ENCODE measurements at regions not wholly inside any gene's neighbourhood (a gene's known extent, or its start where the extent isn't known, plus 50 kb on each side); places are given as distances from the start of the nearest gene placed in this dataset.

- Mint-ChIP-seq H3K9me3 (no peaks in the 10 kb centered on the region), H3K36me3 (ENCODE audit: low read depth) (no peaks in the 10 kb centered on the region), H3K27ac (no peak overlapping the region), H3K4me1 (no peaks in the 10 kb centered on the region), H3K4me3 (no peak overlapping the region), H3K27me3 (no peaks in the 10 kb centered on the region)
- DNase-seq: no peak
- intact Hi-C loops (cut with micrococcal nuclease): no loop called here
Observed at GRCh38 chr12:30439201-30439600, 256.5 kb downstream of the IPO8 start.

- no peak overlapping the region for H3K27ac Mint-ChIP-seq
- H3K9me3 Mint-ChIP-seq: no peaks in the 10 kb centered on the region
- H3K36me3 Mint-ChIP-seq (ENCODE audit: low read depth): no peaks in the 10 kb centered on the region
- intact Hi-C loops (cut with micrococcal nuclease): no loop called here
- H3K27me3 Mint-ChIP-seq: no peaks in the 10 kb centered on the region
- DNase-seq: no peak
- no peak overlapping the region for H3K4me3 Mint-ChIP-seq
- no peaks in the 10 kb centered on the region for H3K4me1 Mint-ChIP-seq
Observed at GRCh38 chr12:30438601-30439041, 257.0 kb downstream of the IPO8 start.

- no peak for DNase-seq
- intact Hi-C loops (cut with micrococcal nuclease): no loop called here
- Mint-ChIP-seq H3K4me1 (no peaks in the 10 kb centered on the region), H3K4me3 (no peak overlapping the region), H3K9me3 (no peaks in the 10 kb centered on the region), H3K27ac (no peak overlapping the region), H3K27me3 (no peaks in the 10 kb centered on the region), H3K36me3 (ENCODE audit: low read depth) (no peaks in the 10 kb centered on the region)
Observed at GRCh38 chr12:30437616-30438015, 258.1 kb downstream of the IPO8 start.

- intact Hi-C loops (cut with micrococcal nuclease): no loop called here
- Mint-ChIP-seq H3K27ac (no peak overlapping the region), H3K9me3 (no peaks in the 10 kb centered on the region), H3K27me3 (no peaks in the 10 kb centered on the region), H3K4me3 (no peak overlapping the region), H3K36me3 (ENCODE audit: low read depth) (no peaks in the 10 kb centered on the region), H3K4me1 (no peaks in the 10 kb centered on the region)
- no peak for DNase-seq
Observed at GRCh38 chr12:30437044-30437443, 258.6 kb downstream of the IPO8 start.

GRCh38 chr12:30428098-30428497 lies 267.6 kb downstream of the IPO8 start:
- H3K4me3 Mint-ChIP-seq: no peak overlapping the region
- no peaks in the 10 kb centered on the region for H3K9me3 Mint-ChIP-seq
- no peaks in the 10 kb centered on the region for H3K27me3 Mint-ChIP-seq
- no peak overlapping the region for H3K27ac Mint-ChIP-seq
- DNase-seq: no peak
- H3K4me1 Mint-ChIP-seq: no peaks in the 10 kb centered on the region
- no peaks in the 10 kb centered on the region for H3K36me3 Mint-ChIP-seq (ENCODE audit: low read depth)
- intact Hi-C loops (cut with micrococcal nuclease): no loop called here

- H3K36me3 Mint-ChIP-seq (ENCODE audit: low read depth): no peaks in the 10 kb centered on the region
- H3K27ac Mint-ChIP-seq: no peak overlapping the region
- H3K9me3 Mint-ChIP-seq: no peaks in the 10 kb centered on the region
- no peak overlapping the region for H3K4me3 Mint-ChIP-seq
- no peaks in the 10 kb centered on the region for H3K4me1 Mint-ChIP-seq
- H3K27me3 Mint-ChIP-seq: no peaks in the 10 kb centered on the region
- intact Hi-C loops (cut with micrococcal nuclease): no loop called here
- no peak for DNase-seq
Observed at GRCh38 chr12:30427555-30427954, 268.1 kb downstream of the IPO8 start.

GRCh38 chr12:30425445-30425844 lies 270.2 kb downstream of the IPO8 start:
- no peaks in the 10 kb centered on the region for H3K4me1 Mint-ChIP-seq
- H3K27ac Mint-ChIP-seq: no peak overlapping the region
- H3K4me3 Mint-ChIP-seq: no peak overlapping the region
- no peak for DNase-seq
- intact Hi-C loops (cut with micrococcal nuclease): no loop called here
- H3K36me3 Mint-ChIP-seq (ENCODE audit: low read depth): no peaks in the 10 kb centered on the region
- no peaks in the 10 kb centered on the region for H3K27me3 Mint-ChIP-seq
- H3K9me3 Mint-ChIP-seq: no peaks in the 10 kb centered on the region

- Mint-ChIP-seq H3K27ac (no peak overlapping the region), H3K27me3 (no peaks in the 10 kb centered on the region), H3K4me3 (no peak overlapping the region), H3K9me3 (no peaks in the 10 kb centered on the region), H3K36me3 (ENCODE audit: low read depth) (no peaks in the 10 kb centered on the region), H3K4me1 (no peaks in the 10 kb centered on the region)
- intact Hi-C loops (cut with micrococcal nuclease): no loop called here
- DNase-seq: no peak
Observed at GRCh38 chr12:30423330-30423729, 272.3 kb downstream of the IPO8 start.

GRCh38 chr12:30422844-30423243 lies 272.8 kb downstream of the IPO8 start:
- intact Hi-C loops (cut with micrococcal nuclease): no loop called here
- Mint-ChIP-seq H3K4me1 (no peaks in the 10 kb centered on the region), H3K27ac (no peak overlapping the region)

GRCh38 chr12:30420561-30420960 lies 275.1 kb downstream of the IPO8 start:
- no peak overlapping the region for H3K27ac Mint-ChIP-seq
- no peaks in the 10 kb centered on the region for H3K4me1 Mint-ChIP-seq
- H3K27me3 Mint-ChIP-seq: no peaks in the 10 kb centered on the region
- intact Hi-C loops (cut with micrococcal nuclease): no loop called here
- no peaks in the 10 kb centered on the region for H3K9me3 Mint-ChIP-seq
- no peak for DNase-seq
- no peak overlapping the region for H3K4me3 Mint-ChIP-seq
- H3K36me3 Mint-ChIP-seq (ENCODE audit: low read depth): no peaks in the 10 kb centered on the region

More at GRCh38 chr12:30422844-30423243, 272.8 kb downstream of the IPO8 start:
- H3K9me3 Mint-ChIP-seq: no peaks in the 10 kb centered on the region
- no peak overlapping the region for H3K4me3 Mint-ChIP-seq
- no peaks in the 10 kb centered on the region for H3K27me3 Mint-ChIP-seq
- no peak for DNase-seq
- no peaks in the 10 kb centered on the region for H3K36me3 Mint-ChIP-seq (ENCODE audit: low read depth)

GRCh38 chr12:30417697-30418231 lies 277.9 kb downstream of the IPO8 start:
- DNase-seq: no peak
- H3K4me1 Mint-ChIP-seq: no peaks in the 10 kb centered on the region
- H3K27ac Mint-ChIP-seq: no peak overlapping the region
- intact Hi-C loops (cut with micrococcal nuclease): no loop called here
- no peaks in the 10 kb centered on the region for H3K36me3 Mint-ChIP-seq (ENCODE audit: low read depth)
- no peak overlapping the region for H3K4me3 Mint-ChIP-seq
- no peaks in the 10 kb centered on the region for H3K27me3 Mint-ChIP-seq
- no peaks in the 10 kb centered on the region for H3K9me3 Mint-ChIP-seq

GRCh38 chr12:30416631-30417030 lies 279.0 kb downstream of the IPO8 start:
- no peak for DNase-seq
- intact Hi-C loops (cut with micrococcal nuclease): no loop called here
- H3K4me3 Mint-ChIP-seq: no peak overlapping the region
- H3K36me3 Mint-ChIP-seq (ENCODE audit: low read depth): no peaks in the 10 kb centered on the region
- H3K9me3 Mint-ChIP-seq: no peaks in the 10 kb centered on the region
- no peak overlapping the region for H3K27ac Mint-ChIP-seq
- H3K4me1 Mint-ChIP-seq: no peaks in the 10 kb centered on the region
- H3K27me3 Mint-ChIP-seq: no peaks in the 10 kb centered on the region

GRCh38 chr12:30415777-30416176 lies 279.9 kb downstream of the IPO8 start:
- intact Hi-C loops (cut with micrococcal nuclease): no loop called here
- H3K27ac Mint-ChIP-seq: no peak overlapping the region
- no peaks in the 10 kb centered on the region for H3K27me3 Mint-ChIP-seq
- H3K4me3 Mint-ChIP-seq: no peak overlapping the region
- H3K9me3 Mint-ChIP-seq: no peaks in the 10 kb centered on the region
- no peak for DNase-seq
- no peaks in the 10 kb centered on the region for H3K36me3 Mint-ChIP-seq (ENCODE audit: low read depth)
- no peaks in the 10 kb centered on the region for H3K4me1 Mint-ChIP-seq

- Mint-ChIP-seq H3K36me3 (ENCODE audit: low read depth) (no peaks in the 10 kb centered on the region), H3K27ac (no peak overlapping the region), H3K4me3 (no peak overlapping the region), H3K27me3 (no peaks in the 10 kb centered on the region), H3K4me1 (no peaks in the 10 kb centered on the region), H3K9me3 (no peaks in the 10 kb centered on the region)
- intact Hi-C loops (cut with micrococcal nuclease): no loop called here
- DNase-seq: no peak
Observed at GRCh38 chr12:30414507-30414906, 281.2 kb downstream of the IPO8 start.

- DNase-seq: no peak
- Mint-ChIP-seq H3K9me3 (peaks cover 3% of the 10 kb centered on the region), H3K4me3 (no peak overlapping the region), H3K27me3 (no peaks in the 10 kb centered on the region), H3K36me3 (ENCODE audit: low read depth) (no peaks in the 10 kb centered on the region), H3K27ac (no peak overlapping the region), H3K4me1 (no peaks in the 10 kb centered on the region)
- intact Hi-C loops (cut with micrococcal nuclease): no loop called here
Observed at GRCh38 chr12:30400349-30400748, 295.3 kb downstream of the IPO8 start.
